Mammary epithelial cell (primary cell): ENCODE measurements at regions not wholly inside any gene's neighbourhood (a gene's known extent, or its start where the extent isn't known, plus 50 kb on each side); places are given as distances from the start of the nearest gene placed in this dataset.

Source experiments
- CTCF ChIP-seq, 2 donors: IDR thresholded peaks in 1 of 2; conservative IDR thresholded peaks in 1 of 2; 2 replicates each; pipeline ENCODE4 v1.5.1; 2011 to 2012; ENCODE audit warnings: inconsistent platforms in 2 of 2, low read length in 2 of 2, mild to moderate bottlenecking in 2 of 2, control low read depth in 1 of 2, low read depth in 1 of 2; ENCODE audit not compliant: insufficient read depth in 1 of 2; ENCODE audit errors: extremely low read depth in 1 of 2
- EZH2 ChIP-seq: IDR thresholded peaks from 2 replicates; pipeline ENCODE4 v1.6.1; 2012; ENCODE audit warnings: low read length, inconsistent platforms, borderline replicate concordance

- TF ChIP-seq CTCF (conservative IDR thresholded peaks at IDR 0.05 in 1 of 2, IDR thresholded peaks at IDR 0.05 in 1 of 2; ENCODE audit: extremely low read depth in 1 of 2, insufficient read depth in 1 of 2, low read depth in 1 of 2, low read length in 2 of 2), result no peak
- no peak for TF ChIP-seq EZH2
These were observed 488.9 kb upstream of the JARID2 start for GRCh38 chr6:14757014-14757413.
